ENCODE measurements at regions not wholly inside any gene's neighbourhood (a gene's known extent, or its start where the extent isn't known, plus 50 kb on each side); places are given as distances from the start of the nearest gene placed in this dataset.

- no peak for TF ChIP-seq CTCF (IDR thresholded peaks at IDR 0.05; ENCODE audit: insufficient read depth, low read length, missing control alignments)
- H3K4me3 ChIP-seq (ENCODE audit: low read depth, low read length), result no peak overlapping the region
- ChIA-PET CTCF (no interaction called here), POLR2A (no interaction called here)
- DNase-seq (ENCODE audit: low read depth, low spot score), result no peak
Measured at GRCh38 chr11:120044011-120044675, 93.8 kb downstream of the TRIM29 start.

- DNase-seq (ENCODE audit: low read depth, low spot score), result no peak
- CTCF ChIA-PET, result no interaction called here
- H3K4me3 ChIP-seq (ENCODE audit: low read depth, low read length), result no peak overlapping the region
- TF ChIP-seq CTCF (IDR thresholded peaks at IDR 0.05; ENCODE audit: insufficient read depth, low read length, missing control alignments), result no peak
- POLR2A ChIA-PET, result interaction anchor here (0.7 kb wide), 1 partner anchor 121 kb away, joined by 3 read pairs; no protein-coding TSS in a partner anchor
Measured at GRCh38 chr11:120043328-120043945, 94.5 kb downstream of the TRIM29 start.

- ChIA-PET POLR2A (no interaction called here), CTCF (no interaction called here)
- no peak overlapping the region for H3K4me3 ChIP-seq (ENCODE audit: low read depth, low read length)
- DNase-seq (ENCODE audit: low read depth, low spot score), result no peak
- no peak for TF ChIP-seq CTCF (IDR thresholded peaks at IDR 0.05; ENCODE audit: insufficient read depth, low read length, missing control alignments)
Measured at GRCh38 chr11:120041625-120042024, 96.3 kb downstream of the TRIM29 start.

GRCh38 chr11:120040151-120040840 lies 97.6 kb downstream of the TRIM29 start:
- TF ChIP-seq CTCF (IDR thresholded peaks at IDR 0.05; ENCODE audit: insufficient read depth, low read length, missing control alignments), result no peak
- DNase-seq (ENCODE audit: low read depth, low spot score), result no peak
- H3K4me3 ChIP-seq (ENCODE audit: low read depth, low read length), result no peak overlapping the region
- ChIA-PET POLR2A (no interaction called here), CTCF (no interaction called here)

GRCh38 chr11:120039039-120039438 lies 98.9 kb downstream of the TRIM29 start:
- POLR2A ChIA-PET, result no interaction called here
- TF ChIP-seq CTCF (IDR thresholded peaks at IDR 0.05; ENCODE audit: insufficient read depth, low read length, missing control alignments), result no peak
- no peak overlapping the region for H3K4me3 ChIP-seq (ENCODE audit: low read depth, low read length)
- CTCF ChIA-PET, result no interaction called here
- DNase-seq (ENCODE audit: low read depth, low spot score), result no peak

DNA sequence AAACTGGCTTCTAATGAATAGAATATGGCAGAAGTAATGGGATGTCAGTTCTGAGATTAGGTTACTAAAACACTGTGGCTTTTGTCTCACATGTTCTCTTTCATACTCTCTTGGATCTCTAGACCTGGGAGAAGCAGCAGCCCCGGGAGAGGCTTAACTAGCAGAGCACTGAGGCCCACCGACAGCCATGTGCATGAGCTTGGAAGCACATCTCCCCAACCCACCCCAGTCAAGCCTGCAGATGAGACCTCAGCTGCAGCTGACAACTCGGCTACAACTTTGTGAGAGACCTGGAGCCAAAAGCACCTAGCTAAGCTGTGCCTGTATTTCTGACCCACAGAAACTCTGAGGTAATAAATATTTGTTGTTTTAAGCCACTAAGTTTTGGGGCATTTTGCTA lies 100.8 kb downstream of the TRIM29 start:
- CTCF ChIA-PET, result no interaction called here
- no peak for TF ChIP-seq CTCF (IDR thresholded peaks at IDR 0.05; ENCODE audit: insufficient read depth, low read length, missing control alignments)
- POLR2A ChIA-PET, result no interaction called here
- no peak for DNase-seq (ENCODE audit: low read depth, low spot score)
- H3K4me3 ChIP-seq (ENCODE audit: low read depth, low read length), result no peak overlapping the region
